HG03045 (cell line): ENCODE measurements at regions not wholly inside any gene's neighbourhood (a gene's known extent, or its start where the extent isn't known, plus 50 kb on each side); places are given as distances from the start of the nearest gene placed in this dataset.

ENCODE experiments used
- ATAC-seq: cut with Tn5 transposase; IDR thresholded peaks from one replicate; pipeline ENCODE4 v1.9.1; 2021; ENCODE audit warnings: mild to moderate bottlenecking, moderate library complexity; ENCODE audit not compliant: unreplicated experiment

DNA sequence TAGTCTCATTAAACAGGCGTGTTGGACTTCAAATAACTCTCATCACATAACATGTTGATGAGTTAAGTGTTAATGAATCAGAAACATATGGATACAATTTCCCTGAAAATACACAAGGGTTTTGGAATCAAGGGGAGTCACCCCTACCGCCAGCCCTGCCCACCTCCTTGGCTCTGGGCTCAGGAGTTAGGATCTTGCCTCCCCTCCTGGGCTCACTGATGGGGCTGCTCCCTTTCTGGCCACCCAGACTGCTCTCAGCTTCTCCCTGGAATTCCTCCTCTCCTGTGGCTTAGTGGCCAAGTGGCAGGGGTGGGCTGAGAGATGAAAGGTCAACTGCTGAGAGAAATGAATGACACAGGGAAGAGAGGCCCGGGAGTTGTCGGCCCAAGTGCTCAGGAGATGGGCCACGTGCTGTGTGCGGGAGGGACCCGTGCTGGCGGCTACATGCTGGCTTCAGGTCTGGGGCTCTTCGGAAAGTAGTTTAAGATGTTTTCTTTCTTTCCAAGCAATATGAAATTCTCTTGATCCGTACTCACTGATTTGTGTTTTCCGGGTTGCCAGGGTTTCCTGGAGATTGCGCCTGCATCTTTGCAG lies 55.8 kb upstream of the TNP1 start:
- ATAC-seq: no peak

DNA sequence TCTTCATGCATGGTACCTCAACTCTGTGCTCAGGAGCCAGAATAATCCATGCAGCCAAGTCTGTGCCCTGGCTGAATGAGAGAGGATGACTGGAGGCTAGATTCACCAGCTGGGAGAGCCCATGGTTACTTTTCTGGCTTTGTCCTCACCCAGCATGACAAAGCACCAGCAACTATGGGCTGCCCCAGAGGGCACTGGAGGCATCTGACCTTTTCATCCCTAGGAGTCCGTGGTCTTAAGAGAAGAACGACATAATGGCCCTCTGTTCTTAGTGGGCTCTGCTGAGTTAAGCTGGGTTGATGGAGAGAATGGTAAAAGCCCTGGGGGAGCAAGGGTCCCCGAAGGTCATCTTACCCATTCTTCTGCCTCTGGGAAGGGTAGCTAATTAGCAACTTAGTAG lies 54.6 kb upstream of the TNP1 start:
- no peak for ATAC-seq

DNA sequence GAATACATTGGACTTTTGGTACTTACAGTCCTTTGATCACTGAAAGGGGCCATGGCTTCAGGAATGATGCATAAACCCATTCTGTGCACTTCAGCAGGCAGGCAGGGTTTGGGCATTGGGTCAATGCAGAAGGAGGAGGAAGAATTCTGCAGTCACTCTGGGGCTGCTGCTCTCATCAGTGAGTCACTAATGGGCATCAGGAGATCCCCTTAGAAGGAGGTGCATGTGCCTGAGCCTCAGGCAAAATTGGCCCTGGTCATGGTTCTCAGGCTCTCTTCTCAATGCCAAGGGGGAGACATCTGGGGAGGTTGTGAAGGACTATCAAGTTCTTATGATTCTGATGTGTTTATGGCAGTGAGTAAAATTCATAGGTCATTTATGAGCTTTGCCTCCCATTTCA lies 52.0 kb upstream of the TNP1 start:
- no peak for ATAC-seq

DNA sequence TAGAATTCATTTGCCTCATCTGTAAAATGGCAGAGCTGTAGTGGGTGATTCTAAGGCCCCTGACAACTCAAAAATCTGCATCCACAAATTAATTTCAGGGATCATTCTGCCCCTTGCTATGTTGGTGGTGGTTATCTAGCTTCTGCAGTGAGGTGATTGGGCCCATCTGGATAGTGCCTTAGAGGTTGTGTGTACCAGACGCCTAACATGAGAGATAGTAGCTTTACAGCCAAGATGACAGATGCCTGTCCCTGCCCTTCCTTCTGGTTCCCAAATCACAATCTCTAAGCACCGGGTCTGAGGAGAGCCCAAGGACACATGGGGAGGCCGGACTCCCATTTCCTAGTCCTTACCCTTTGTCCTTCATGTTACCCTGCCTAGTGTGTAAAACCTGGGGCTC lies 51.1 kb upstream of the TNP1 start:
- ATAC-seq: no peak

DNA sequence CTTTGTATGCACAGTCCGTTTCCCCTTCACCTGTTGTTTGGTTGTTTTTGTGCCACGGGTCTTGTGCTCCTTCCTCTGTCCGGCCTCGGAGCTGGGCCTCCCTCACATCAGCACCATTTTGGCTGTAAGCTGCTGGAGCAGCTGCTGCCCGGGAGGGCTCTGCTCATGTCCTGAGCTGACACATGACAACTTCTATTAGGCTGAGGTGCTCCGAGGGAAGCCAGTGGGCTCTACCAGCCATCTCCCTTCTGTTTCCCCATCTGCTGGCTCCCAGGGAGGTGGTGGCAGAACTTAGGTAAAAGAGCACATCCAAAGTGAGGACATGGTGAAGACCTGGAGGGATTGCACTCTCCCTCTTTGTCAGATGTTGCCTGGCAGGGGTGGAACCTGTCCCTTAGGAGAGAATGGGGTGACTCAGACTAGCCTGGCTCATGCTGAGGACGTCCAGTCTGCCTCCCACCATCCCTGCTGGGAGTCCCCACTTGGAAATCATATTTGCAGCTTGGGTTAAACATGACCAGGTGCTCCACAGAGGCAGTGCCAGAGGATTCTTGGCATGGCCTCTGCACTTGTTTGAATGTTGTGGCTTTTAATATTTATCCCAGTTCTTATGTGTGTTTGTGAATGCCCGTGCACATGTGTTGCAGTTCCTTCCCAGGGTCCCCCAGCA lies 49.8 kb upstream of the TNP1 start:
- ATAC-seq: no peak
